ENCODE measurements at regions not wholly inside any gene's neighbourhood (a gene's known extent, or its start where the extent isn't known, plus 50 kb on each side); places are given as distances from the start of the nearest gene placed in this dataset.

GRCh38 chr13:110774490-110774889, 61.0 kb downstream of the ING1 start:
- H3K79me2 ChIP-seq (replicated peaks; ENCODE audit: insufficient read depth, low read length) = no peaks in the 10 kb centered on the region
- no peaks in the 10 kb centered on the region for H4K20me1 ChIP-seq (ENCODE audit: insufficient read depth)
- no peak overlapping the region for H3K27ac ChIP-seq (ENCODE audit: low read length)
- TF ChIP-seq POLR2AphosphoS5 (IDR thresholded peaks at IDR 0.05) (no peak), EZH2 (IDR thresholded peaks at IDR 0.05; ENCODE audit: borderline replicate concordance, insufficient read depth, low read length, poor library complexity, severe bottlenecking) (no peak), RAD21 (conservative IDR thresholded peaks at IDR 0.05) (no peak)
- H3K9me2 ChIP-seq (ENCODE audit: insufficient read depth, low read length) = no peaks in the 10 kb centered on the region
- H2AFZ ChIP-seq (ENCODE audit: low read depth, low read length) = no peak overlapping the region
- no peaks in the 10 kb centered on the region for H3K9me3 ChIP-seq (ENCODE audit: low read length)
- no peaks in the 10 kb centered on the region for H3F3A ChIP-seq (ENCODE audit: insufficient read depth, low read length, poor library complexity, severe bottlenecking)
- no peaks in the 10 kb centered on the region for H3K36me3 ChIP-seq (ENCODE audit: insufficient read depth, low read length)
- H3K27me3 ChIP-seq (ENCODE audit: insufficient read depth, low read depth, low read length) = no peaks in the 10 kb centered on the region
- no peak overlapping the region for H3K4me2 ChIP-seq (ENCODE audit: low read length)
- no peak overlapping the region for H3K9ac ChIP-seq (ENCODE audit: low read length)
- H3K4me3 ChIP-seq (ENCODE audit: low read length) = no peak overlapping the region

GRCh38 chr13:110775576-110775975, 62.1 kb downstream of the ING1 start:
- Histone ChIP-seq H3K9ac (ENCODE audit: low read length) (no peak overlapping the region), H3K27me3 (ENCODE audit: insufficient read depth, low read depth, low read length) (no peaks in the 10 kb centered on the region), H3K9me2 (ENCODE audit: insufficient read depth, low read length) (no peaks in the 10 kb centered on the region), H3K79me2 (replicated peaks; ENCODE audit: insufficient read depth, low read length) (no peaks in the 10 kb centered on the region), H3K27ac (ENCODE audit: low read length) (no peak overlapping the region), H3K9me3 (ENCODE audit: low read length) (no peaks in the 10 kb centered on the region), H3K4me3 (ENCODE audit: low read length) (no peak overlapping the region), H2AFZ (ENCODE audit: low read depth, low read length) (no peak overlapping the region), H3F3A (ENCODE audit: insufficient read depth, low read length, poor library complexity, severe bottlenecking) (no peaks in the 10 kb centered on the region), H4K20me1 (ENCODE audit: insufficient read depth) (no peaks in the 10 kb centered on the region), H3K4me2 (ENCODE audit: low read length) (no peak overlapping the region), H3K36me3 (ENCODE audit: insufficient read depth, low read length) (no peaks in the 10 kb centered on the region)
- no peak for TF ChIP-seq MXI1 (conservative IDR thresholded peaks at IDR 0.05; ENCODE audit: poor library complexity, severe bottlenecking)
- TF ChIP-seq SMC3 (conservative IDR thresholded peaks at IDR 0.05; ENCODE audit: poor library complexity) = no peak
- TF ChIP-seq REST (IDR thresholded peaks at IDR 0.05; ENCODE audit: borderline replicate concordance) = no peak
- no peak for TF ChIP-seq CTCF (IDR thresholded peaks at IDR 0.05; ENCODE audit: poor library complexity, severe bottlenecking)
- no peak for TF ChIP-seq POLR2AphosphoS5 (IDR thresholded peaks at IDR 0.05)

- no peaks in the 10 kb centered on the region for H3K36me3 ChIP-seq (ENCODE audit: insufficient read depth, low read length)
- no peak overlapping the region for H3K4me3 ChIP-seq (ENCODE audit: low read length)
- no peak overlapping the region for H3K4me2 ChIP-seq (ENCODE audit: low read length)
- no peaks in the 10 kb centered on the region for H3F3A ChIP-seq (ENCODE audit: insufficient read depth, low read length, poor library complexity, severe bottlenecking)
- no peak overlapping the region for H3K27ac ChIP-seq (ENCODE audit: low read length)
- no peaks in the 10 kb centered on the region for H3K9me3 ChIP-seq (ENCODE audit: low read length)
- H4K20me1 ChIP-seq (ENCODE audit: insufficient read depth) = no peaks in the 10 kb centered on the region
- H3K27me3 ChIP-seq (ENCODE audit: insufficient read depth, low read depth, low read length) = no peaks in the 10 kb centered on the region
- H2AFZ ChIP-seq (ENCODE audit: low read depth, low read length) = no peak overlapping the region
- no peaks in the 10 kb centered on the region for H3K9me2 ChIP-seq (ENCODE audit: insufficient read depth, low read length)
- no peak for TF ChIP-seq CTCF (IDR thresholded peaks at IDR 0.05; ENCODE audit: poor library complexity, severe bottlenecking)
- no peak for TF ChIP-seq POLR2AphosphoS5 (IDR thresholded peaks at IDR 0.05)
- TF ChIP-seq SMC3 (conservative IDR thresholded peaks at IDR 0.05; ENCODE audit: poor library complexity) = no peak
- no peak for TF ChIP-seq EZH2 (IDR thresholded peaks at IDR 0.05; ENCODE audit: borderline replicate concordance, insufficient read depth, low read length, poor library complexity, severe bottlenecking)
- TF ChIP-seq EP300 (conservative IDR thresholded peaks at IDR 0.05; ENCODE audit: poor library complexity, severe bottlenecking) = no peak
- no peak for TF ChIP-seq REST (IDR thresholded peaks at IDR 0.05; ENCODE audit: borderline replicate concordance)
- TF ChIP-seq MXI1 (conservative IDR thresholded peaks at IDR 0.05; ENCODE audit: poor library complexity, severe bottlenecking) = no peak
- H3K9ac ChIP-seq (ENCODE audit: low read length) = no peak overlapping the region
- H3K79me2 ChIP-seq (replicated peaks; ENCODE audit: insufficient read depth, low read length) = no peaks in the 10 kb centered on the region
These were observed 63.8 kb downstream of the ING1 start for GRCh38 chr13:110777251-110777820.

All from neural cell (in vitro differentiated cells).